GOT3 (cell line): ENCODE measurements at regions not wholly inside any gene's neighbourhood (a gene's known extent, or its start where the extent isn't known, plus 50 kb on each side); places are given as distances from the start of the nearest gene placed in this dataset.

Experiments
- DNase-seq: peaks from one replicate; lab custom pipeline; 2025; ENCODE audit warnings: mixed read lengths; lab: John Stamatoyannopoulos, UW

GRCh38 chr1:56417646-56418045 is 161.7 kb downstream of the PLPP3 start:
- DNase-seq: no peak

- no peak for DNase-seq
These were observed 162.9 kb downstream of the PLPP3 start for GRCh38 chr1:56416495-56416894.

GRCh38 chr1:56415720-56416119 is 163.6 kb downstream of the PLPP3 start:
- DNase-seq: no peak

- no peak for DNase-seq
These were observed 164.1 kb downstream of the PLPP3 start for GRCh38 chr1:56415258-56415657.

- DNase-seq: no peak
These were observed 164.6 kb downstream of the PLPP3 start for GRCh38 chr1:56414728-56415224.

GRCh38 chr1:56413671-56414199 is 165.6 kb downstream of the PLPP3 start:
- DNase-seq: no peak

GRCh38 chr1:56411484-56412180 is 167.7 kb downstream of the PLPP3 start:
- no peak for DNase-seq

GRCh38 chr1:56411021-56411420 is 168.3 kb downstream of the PLPP3 start:
- DNase-seq: no peak

- DNase-seq: no peak
These were observed 169.0 kb downstream of the PLPP3 start for GRCh38 chr1:56410405-56410804.

GRCh38 chr1:56409112-56409691 is 170.2 kb downstream of the PLPP3 start:
- DNase-seq: no peak

GRCh38 chr1:56406821-56407220 is 172.5 kb downstream of the PLPP3 start:
- no peak for DNase-seq

- no peak for DNase-seq
These were observed 174.8 kb downstream of the PLPP3 start for GRCh38 chr1:56404561-56405030.

- no peak for DNase-seq
These were observed 175.3 kb downstream of the PLPP3 start for GRCh38 chr1:56404066-56404465.

GRCh38 chr1:56403321-56403720 is 176.0 kb downstream of the PLPP3 start:
- DNase-seq: no peak

- no peak for DNase-seq
These were observed 178.2 kb downstream of the PLPP3 start for GRCh38 chr1:56401191-56401590.

- DNase-seq: no peak
These were observed 178.8 kb downstream of the PLPP3 start for GRCh38 chr1:56400526-56400925.

- DNase-seq: no peak
These were observed 179.6 kb downstream of the PLPP3 start for GRCh38 chr1:56399795-56400194.

- DNase-seq: no peak
These were observed 180.0 kb downstream of the PLPP3 start for GRCh38 chr1:56399326-56399725.

- no peak for DNase-seq
These were observed 181.5 kb downstream of the PLPP3 start for GRCh38 chr1:56397811-56398231.

- DNase-seq: no peak
These were observed 182.0 kb downstream of the PLPP3 start for GRCh38 chr1:56397409-56397808.

- no peak for DNase-seq
These were observed 182.8 kb downstream of the PLPP3 start for GRCh38 chr1:56396581-56396980.

GRCh38 chr1:56395776-56396175 is 183.6 kb downstream of the PLPP3 start:
- DNase-seq: no peak

GRCh38 chr1:56394298-56394697 is 185.1 kb downstream of the PLPP3 start:
- no peak for DNase-seq
